HEK293 (cell line): ENCODE measurements at regions not wholly inside any gene's neighbourhood (a gene's known extent, or its start where the extent isn't known, plus 50 kb on each side); places are given as distances from the start of the nearest gene placed in this dataset.

Experiments
- HOXA7 ChIP-seq: sonication (generic); formaldehyde crosslinking; IDR thresholded peaks from 2 replicates; pipeline ENCODE4 v1.8.1; 2022; ENCODE audit warnings: missing genetic modification reagents, borderline replicate concordance
- HOXD13 ChIP-seq: sonication (generic); formaldehyde crosslinking; IDR thresholded peaks from 2 replicates; pipeline ENCODE4 v1.8.0; 2022; ENCODE audit warnings: missing genetic modification reagents, borderline replicate concordance
- ZNF549 ChIP-seq: fragments of 450-650 bp; IDR thresholded peaks from 2 replicates; pipeline ENCODE4 v1.5.1; 2018; ENCODE audit warnings: missing biosample characterization, missing genetic modification characterization, mild to moderate bottlenecking, inconsistent platforms, moderate library complexity
- TF ChIP-seq, protein P1 (sequence below): fragments of 450-650 bp; formaldehyde crosslinking; IDR thresholded peaks from 2 replicates; pipeline ENCODE4 v1.5.1; 2016; ENCODE audit warnings: missing biosample characterization, missing genetic modification characterization
- TF ChIP-seq, protein P2 (sequence below): fragments of 450-650 bp; formaldehyde crosslinking; IDR thresholded peaks from 2 replicates; pipeline ENCODE4 v1.5.1; 2016; ENCODE audit warnings: missing biosample characterization, missing genetic modification characterization

DNA sequence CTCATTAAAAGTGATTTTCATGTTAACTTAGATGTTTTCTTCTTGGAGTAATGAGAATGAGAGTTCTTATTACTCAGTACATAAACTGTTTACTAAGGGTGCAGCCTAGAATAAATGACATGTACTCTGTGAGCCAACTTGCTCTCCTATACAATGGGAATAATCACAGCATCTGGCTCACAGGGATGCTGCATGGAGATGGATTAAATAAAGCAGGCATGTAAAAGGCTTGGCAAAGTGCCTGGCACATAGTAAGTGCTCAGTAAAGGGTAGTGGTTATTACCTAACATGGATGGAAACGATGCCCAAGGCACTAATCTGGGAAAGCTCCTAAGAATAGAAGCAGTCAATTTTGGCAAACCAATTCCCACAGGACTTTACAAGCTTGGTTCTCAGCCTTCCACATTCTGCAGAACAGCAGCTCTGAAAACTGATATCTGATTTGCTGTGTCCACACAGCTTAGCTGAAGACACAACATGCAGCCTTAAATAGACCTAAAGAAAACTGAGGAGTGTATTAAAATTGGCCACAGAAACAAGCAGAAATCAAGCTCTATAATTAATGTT, 176.1 kb downstream of the ABCC12 start:
- TF ChIP-seq HOXD13 (CRISPR knock-in tag): no peak
- no peak for TF ChIP-seq ZNF549 (tag by site-specific recombination)
- TF ChIP-seq, protein P1, sequence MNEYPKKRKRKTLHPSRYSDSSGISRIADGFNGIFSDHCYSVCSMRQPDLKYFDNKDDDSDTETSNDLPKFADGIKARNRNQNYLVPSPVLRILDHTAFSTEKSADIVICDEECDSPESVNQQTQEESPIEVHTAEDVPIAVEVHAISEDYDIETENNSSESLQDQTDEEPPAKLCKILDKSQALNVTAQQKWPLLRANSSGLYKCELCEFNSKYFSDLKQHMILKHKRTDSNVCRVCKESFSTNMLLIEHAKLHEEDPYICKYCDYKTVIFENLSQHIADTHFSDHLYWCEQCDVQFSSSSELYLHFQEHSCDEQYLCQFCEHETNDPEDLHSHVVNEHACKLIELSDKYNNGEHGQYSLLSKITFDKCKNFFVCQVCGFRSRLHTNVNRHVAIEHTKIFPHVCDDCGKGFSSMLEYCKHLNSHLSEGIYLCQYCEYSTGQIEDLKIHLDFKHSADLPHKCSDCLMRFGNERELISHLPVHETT: no peak
- TF ChIP-seq HOXA7 (CRISPR knock-in tag): no peak
- TF ChIP-seq, protein P2, sequence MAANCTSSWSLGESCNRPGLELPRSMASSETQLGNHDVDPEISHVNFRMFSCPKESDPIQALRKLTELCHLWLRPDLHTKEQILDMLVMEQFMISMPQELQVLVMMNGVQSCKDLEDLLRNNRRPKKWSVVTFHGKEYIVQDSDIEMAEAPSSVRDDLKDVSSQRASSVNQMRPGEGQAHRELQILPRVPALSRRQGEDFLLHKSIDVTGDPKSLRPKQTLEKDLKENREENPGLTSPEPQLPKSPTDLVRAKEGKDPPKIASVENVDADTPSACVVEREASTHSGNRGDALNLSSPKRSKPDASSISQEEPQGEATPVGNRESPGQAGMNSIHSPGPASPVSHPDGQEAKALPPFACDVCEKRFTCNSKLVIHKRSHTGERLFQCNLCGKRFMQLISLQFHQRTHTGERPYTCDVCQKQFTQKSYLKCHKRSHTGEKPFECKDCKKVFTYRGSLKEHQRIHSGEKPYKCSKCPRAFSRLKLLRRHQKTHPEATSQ (tag by site-specific recombination): no peak
